ENCODE measurements at regions not wholly inside any gene's neighbourhood (a gene's known extent, or its start where the extent isn't known, plus 50 kb on each side); places are given as distances from the start of the nearest gene placed in this dataset.
"Not testable (repeated sequence)": the region's sequence is repeated elsewhere in the genome, so short reads cannot be mapped to it uniquely, and the experiment has no call there.

DNA sequence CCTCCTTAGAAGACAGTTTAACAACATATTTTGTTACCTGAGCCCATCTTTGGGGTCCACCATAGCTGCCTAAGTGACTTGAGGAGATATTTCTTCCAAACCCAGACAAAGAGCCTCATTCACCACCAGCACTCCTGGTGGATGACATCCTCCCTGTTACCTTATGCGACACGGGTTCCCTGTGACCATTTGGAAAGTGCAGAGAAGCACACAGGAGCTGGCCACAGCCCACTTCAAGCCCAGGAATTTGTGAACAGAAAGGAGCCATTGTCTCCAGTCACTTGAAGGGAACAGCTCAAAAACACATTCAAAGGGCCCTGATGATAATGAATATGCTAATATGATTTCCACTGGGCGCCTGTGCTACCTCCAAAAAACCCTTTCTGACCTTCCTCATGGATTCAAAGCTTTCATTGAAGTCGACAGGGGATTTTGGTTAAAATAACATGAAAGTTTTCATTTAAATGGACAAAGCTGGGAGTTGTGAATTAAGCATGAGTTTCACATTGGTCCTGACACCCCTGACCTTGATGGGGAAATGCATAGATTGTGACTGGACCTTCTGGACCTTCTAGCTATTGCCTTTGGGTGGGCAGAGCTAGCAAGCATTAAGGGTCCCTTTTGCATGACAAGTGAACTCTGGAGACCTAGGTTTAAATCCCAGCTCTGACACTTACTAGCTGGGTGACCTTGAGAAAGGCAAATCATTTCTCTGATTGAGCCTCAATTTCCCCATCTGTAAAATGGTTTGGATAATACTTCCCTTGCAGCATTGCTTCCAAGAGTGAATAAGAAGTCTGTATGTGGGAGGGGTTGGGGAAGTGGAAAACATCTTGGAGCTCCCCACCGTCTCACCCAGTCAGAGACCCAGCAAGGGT, 83.3 kb upstream of the SIRPA start:
- peak in 11 of 56 donors; percentile 18 to 68 (median 45) for DNase-seq

DNA sequence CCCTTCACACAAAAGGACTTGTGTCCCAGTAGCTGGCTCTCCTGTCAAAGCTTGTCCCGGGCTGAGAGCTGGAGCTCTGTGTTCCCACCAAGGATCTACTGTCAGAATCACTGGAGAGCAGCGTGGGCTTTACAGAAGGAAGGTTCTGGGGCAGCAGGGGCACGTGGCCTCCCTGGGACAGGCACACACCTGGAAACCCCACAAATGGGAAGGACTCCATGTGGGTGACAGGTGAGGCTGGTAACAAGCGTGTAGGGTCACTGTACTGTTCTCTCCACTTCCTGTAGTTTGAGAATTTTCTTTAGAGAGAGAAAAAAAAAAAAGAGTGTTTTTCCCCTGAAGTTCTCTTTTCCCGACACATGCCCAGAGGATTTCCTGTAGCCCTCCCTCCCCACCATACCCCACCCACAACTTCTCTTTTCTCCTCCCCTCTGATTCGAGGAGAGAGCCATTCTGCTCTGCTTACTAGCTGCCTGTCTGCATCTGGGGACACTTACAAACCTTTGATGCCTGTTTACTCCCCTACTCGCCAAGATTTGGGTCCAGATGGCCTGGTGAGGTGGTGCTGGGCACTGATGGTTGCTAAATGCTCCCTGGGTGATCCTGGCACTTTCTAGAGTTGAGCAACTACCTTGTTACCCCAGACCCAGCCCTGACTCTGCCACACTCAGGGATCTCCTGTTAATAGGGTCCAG, 84.1 kb upstream of the SIRPA start:
- peak in 43 of 56 donors; percentile 24 to 89 (median 61) for DNase-seq

DNA sequence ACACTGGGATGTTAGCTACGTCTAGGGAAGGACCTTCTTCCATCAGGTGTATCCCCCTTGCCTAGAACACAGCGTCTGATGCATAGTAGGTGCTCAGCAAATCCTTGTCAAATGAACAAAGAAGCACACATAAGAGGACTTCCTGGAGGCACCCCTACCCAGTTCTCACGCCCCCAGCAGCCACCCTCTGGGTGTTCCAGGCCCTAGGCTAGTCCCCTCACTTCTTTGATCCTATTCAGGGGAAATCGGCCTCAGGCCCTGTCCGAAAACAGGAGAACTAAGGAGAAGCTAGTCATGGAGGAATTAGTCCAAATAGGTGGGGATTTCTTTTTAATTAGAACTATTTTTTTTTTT, 84.7 kb upstream of the SIRPA start:
- peak in 4 of 56 donors; percentile 59 to 89 (median 72) for DNase-seq

DNA sequence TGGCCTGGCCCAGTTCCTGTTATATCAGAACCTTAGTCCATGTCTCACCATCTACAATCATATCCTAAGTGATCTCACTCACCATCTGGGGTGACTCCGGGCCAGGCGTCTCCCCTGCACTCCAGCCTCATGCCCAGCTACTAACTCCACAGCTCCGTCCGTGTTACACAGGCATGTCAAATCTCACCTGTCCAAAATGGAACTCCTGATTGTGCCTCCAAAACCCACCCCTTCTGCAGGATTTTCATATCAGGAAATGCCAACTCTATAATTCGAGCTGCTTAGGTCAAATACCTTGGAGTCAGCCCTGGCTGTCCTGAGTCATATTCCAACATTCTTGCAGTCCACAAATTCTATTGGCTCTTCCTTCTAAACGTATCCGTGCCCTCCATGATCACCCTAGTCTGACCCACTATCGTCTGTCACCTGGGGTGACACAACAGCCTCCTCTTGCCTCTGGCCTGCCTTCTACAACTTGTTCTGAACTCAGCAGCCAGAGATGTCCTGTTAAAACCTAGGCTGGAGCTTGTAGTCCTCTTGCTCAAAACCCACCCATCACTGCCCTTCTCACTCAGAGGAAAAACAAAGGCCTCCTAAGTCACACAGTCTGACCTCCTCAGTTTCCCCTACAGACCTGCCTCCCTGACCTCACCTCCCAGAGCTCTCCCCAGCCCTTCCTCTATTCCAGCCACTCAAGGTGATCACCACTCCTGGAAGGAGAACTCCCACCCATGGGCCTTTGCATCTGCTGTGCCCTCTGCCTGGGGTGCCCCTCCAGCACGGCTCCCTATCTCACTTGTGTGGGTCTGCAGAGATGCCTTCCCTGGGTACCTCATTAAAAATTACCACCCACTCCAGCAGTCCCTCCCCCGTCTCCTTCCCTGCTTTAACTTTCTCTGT, 85.3 kb upstream of the SIRPA start:
- no peak for DNase-seq

DNA sequence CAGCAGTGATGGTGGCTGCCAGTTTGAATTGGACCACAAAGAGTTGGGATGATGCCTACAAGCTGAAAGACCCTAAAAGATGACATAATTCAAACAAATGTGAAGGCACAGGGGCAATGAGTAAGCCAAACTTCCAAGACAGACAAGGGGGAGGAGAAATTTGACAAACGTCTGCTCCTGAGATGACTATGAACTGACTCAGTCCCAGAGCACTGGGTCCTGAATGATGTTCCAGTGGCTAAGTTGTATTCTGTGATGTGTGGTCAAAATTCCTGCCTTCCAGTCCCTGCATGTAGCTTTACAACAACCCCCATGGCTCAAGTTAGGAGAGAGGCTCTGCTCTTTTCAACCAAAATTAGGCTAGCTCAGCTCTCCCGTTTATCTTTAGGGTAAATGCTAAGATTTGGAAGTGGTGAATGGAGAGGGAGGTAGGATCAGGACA, 86.1 kb upstream of the SIRPA start:
- no peak for DNase-seq

DNA sequence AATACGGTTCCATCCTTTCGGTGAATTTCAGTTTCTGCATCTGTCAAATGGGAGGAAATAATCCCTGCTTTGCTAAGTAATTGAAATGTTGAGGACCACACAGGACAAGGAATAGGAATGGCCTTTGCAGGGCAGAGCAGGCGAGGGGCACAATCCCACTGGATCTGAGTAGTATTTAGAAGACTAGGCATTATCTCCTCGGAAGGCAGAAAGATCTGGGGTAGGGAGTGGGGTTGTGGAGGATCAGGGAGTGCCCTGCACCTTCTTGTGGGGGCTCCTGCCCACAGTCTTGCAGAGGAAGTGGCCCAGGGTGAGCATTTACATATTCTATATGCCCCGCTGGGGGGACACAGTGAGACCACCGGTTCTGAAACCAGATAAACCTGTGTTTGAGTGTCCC, 87.1 kb upstream of the SIRPA start:
- DNase-seq: no peak

DNA sequence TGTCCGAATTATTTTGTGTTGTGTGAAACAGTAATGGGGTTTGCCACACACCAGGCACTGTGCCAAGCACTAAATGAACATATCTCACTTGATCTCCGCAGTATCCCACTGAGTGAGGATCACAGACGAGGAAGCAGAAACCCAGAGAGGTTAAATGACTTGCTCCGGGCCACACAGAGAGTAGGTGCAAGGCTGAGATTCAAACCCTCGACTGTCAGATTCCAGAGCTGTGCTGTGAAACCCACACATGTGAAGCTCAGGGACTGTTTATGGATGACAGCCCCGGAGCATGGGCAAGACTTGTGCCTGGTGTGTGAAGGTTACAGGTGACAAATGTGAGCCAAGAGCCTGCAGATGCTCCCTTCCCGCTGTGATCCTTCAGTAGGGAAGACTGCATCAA, 87.8 kb upstream of the SIRPA start:
- DNase-seq: no peak

DNA sequence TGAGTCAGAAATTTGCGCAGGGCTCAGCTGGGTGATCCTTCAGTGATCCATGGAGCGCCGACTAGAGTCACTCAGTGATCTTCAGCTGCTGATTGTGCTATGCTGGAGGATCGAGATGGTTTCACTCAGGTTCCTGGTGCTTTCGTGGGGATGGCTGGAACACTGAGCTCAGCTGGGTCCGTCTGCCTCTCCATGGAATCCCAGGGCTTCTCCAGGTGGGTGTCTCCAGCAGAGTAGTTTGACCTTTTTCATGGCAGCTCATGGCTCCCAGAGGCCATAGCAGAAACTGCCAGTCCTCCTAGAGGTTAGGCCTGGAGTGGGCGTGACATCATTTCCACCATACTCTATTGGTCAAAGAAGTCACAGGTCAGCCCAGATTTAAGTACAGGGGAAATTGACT, 88.8 kb upstream of the SIRPA start:
- no peak for DNase-seq

DNA sequence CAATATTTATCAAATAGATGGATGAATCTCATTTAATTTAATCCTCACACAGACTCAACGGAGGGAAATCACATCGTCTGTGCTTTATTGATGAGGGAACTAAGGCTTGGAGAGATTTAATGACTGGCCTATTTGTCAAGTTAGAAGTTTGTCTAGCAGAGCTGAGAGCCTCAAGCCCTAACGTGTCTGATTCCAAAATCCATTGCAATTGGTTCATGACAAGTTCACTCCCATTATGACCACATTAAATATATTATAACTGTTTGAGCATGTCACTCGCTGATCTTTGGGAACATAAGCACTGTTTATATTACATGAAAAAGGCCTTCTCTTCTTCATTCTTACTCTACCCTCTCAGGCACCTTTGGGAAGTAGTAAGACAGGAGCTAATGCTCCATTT, 89.4 kb upstream of the SIRPA start:
- DNase-seq: no peak

DNA sequence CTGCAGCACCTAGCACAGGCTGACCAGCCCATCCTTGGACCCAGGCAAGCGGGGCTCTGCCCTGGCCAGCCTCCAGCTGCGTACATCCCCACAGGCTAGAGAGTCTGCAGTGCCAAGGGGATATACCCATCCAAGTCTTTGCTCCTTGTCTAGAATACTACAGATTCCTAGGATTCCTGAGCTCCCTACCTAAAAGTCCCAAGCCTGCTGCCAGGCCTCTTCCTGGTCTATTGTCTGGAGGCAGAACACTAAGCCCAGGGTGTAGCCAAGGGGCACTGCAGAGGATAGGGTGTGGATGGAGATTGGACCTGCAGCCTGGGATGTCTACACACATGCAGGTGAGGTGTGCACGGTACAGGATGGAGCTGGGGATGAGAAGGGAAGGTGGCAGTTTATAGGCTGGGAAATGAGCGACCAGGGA, 90.0 kb upstream of the SIRPA start:
- no peak for DNase-seq

DNA sequence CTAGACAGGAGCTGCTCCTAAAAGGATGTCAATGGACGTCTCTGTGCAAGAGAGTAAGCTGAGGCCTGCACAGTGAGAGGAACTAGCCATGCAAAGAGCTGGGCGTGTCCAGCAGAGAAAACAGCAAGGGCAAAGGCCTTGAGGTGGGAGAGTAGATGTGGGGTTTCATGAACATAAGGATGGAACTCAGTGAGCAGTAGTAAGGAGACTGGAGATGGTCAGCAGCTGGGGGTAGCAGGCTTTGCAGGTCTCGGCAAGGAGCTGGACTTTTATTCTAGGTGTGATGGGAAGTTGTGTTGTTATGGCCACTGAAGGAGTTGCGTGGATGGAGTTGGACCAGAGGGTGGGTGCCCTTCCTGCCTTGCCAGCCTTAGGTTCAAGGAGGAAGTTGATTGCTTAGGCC, 90.7 kb upstream of the SIRPA start:
- no peak for DNase-seq

DNA sequence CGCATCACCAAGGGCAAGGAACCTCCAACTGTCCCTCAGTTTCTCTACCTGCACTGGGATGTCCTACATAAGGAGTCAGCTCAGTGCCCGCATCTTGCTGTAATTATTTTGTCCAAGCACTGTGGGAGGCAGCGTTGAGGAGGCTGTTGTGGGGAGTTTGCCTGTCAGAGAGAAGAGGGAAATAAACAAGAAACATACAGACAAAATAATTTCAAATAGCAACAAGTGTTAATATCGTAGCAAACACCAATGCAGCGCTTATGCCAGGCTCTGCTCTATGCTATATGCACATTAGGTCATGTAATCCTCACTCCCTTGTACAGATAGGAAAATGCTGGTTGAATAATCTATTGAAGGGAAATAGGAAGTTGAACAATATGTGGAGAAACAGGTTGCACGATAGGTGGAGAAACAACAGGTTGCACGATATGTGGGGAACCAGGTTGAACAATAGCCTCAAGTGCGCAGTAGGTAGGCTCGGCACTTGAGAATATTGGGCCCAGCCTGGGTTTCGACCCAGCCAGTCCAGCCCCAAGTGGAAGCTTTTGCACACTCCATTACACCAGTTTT, 91.2 kb upstream of the SIRPA start:
- DNase-seq: peak in 1 of 56 donors; percentile 68

DNA sequence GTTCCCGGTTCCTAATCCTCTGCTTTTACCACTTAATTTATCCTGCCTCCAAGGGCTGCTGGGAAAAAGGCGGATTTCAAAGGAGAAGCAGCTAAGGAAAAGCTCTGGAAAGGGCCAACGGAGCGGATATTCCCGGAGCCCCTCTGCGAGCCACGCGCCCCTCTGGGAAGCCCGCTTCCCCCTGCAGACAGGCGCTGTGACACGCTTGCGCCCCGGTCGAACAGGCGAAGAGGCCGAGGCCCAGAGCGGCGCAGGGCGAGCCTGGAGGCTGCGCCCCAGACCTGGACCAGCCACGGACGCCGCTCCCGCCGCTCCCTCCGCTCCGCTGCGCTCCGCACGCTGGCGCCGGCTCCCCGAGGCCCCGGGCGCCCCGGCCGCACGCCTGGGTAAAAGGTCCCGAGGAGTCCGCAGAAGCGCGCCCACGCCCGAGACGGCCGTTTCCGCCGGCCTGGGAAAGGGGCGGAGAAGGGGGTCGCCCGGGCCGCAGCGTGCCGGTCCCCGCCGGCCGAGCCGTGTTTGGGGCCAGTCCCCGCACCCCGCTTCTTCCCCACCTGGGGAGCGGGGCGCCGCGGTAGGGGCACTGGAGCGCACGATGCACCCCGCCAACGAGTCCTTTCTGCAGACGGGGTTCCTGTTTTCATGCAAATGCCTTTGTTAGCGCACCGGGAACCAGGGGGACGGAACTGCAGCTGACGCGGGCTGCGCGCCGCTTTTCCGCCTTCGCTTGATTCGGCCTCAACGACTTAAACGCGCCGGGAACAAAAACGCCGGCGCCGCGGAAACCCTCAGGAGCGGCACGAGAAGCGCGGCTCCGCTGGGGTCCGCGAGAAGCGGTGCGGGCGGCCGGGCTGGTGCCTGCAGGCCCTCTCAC, 91.9 kb upstream of the SIRPA start:
- peak in 44 of 56 donors; percentile 20 to 79 (median 54) for DNase-seq

DNA sequence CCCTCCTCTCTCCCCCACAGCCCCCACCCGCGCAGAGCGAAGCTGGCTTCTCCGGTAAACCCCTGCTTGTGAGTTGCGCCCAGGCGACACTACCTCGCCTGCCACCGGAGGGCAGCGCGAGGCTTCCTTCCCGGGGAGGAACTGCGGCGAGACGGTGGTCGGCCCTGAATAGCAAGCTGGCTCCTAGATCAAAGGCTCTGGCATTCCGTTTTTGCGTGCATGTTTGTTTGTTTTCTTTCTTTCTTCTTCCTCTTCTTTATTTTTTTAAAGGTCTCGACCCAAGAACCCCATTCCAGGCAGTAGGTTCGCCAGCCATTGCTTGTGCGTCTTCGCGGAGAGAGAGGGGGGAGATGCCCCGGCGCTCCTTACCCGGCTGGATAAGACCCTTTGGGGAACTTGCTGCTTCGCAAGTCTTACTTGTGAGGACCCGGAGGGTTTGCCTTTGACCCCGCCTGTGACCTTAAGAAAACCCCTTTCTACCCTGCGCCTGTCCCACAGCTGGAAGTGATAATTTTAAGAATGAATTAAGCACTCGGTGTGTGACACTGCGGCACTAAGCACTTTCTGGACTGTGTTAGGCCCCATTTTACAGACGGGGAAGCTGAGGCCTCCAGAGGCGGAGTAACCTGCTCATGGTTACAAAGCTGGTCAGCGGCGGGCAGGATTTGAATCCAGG, 92.7 kb upstream of the SIRPA start:
- peak; percentile 29 to 92 (median 81) for DNase-seq

DNA sequence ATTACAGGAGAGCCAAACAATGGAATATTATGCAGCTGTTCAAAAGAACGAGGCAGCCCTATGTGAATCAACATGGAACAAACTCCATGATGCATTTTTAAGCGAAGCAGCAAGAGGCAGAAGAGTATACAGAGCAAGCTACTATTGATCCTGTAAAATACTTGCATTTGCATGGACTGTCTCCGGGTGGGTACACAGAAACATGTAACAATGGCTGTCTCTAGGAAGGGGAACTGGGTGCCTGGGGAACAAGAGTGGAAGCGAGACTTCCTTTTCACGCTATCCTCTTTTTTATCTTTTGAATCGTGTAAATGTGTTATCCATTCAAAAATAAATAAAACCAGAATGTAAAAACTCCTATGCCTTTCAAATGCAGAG, 93.3 kb upstream of the SIRPA start:
- DNase-seq: no peak

DNA sequence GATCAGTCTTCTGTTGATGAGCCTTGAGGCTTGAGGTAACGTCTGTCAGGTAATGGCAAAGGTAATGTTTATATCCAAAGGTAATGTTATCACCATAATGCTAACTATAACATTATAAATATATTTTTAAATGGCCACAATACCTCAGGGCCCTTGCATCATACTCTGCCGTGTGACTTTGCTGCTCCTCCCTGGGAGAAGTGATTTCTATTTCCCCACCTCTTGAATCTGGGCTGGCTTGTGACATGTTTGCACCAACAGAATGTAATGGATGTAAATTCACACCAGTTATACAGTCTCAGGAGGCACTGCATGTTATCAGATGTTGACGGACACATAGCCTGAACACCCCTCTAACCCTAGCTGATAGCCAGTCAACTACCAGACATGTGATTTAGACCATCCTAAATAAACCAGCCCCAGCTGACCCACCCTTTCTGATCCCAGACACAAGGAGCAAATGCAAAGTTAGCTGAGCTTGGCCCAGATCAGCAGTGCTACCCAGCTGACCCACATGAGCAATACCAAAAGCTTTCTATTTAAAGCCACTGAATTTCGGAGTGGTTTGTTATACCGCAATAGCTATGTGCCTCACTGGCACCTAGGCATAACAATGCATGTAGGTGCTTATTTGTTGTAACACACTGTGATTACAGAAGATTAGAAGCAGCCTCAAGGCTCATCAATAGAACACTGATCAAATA, 93.8 kb upstream of the SIRPA start:
- no peak for DNase-seq

DNA sequence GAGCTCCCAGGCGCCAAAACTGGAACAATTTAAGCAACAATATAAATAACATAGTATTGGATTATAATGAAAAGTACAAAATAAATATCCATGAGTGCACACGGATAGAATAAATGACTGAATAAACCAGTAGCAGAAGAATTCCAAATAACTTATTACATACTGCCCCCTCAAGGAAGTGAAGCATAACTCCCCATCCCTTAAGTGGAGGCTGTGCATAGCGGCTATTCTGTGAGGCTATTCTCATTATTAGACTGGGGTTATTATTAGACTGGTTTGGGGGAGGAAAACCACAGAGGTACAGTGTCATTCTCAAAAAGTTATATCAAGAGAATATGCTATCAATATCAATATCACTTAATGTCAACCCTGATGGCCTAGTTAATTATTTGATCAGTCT, 94.4 kb upstream of the SIRPA start:
- DNase-seq: no peak

DNA sequence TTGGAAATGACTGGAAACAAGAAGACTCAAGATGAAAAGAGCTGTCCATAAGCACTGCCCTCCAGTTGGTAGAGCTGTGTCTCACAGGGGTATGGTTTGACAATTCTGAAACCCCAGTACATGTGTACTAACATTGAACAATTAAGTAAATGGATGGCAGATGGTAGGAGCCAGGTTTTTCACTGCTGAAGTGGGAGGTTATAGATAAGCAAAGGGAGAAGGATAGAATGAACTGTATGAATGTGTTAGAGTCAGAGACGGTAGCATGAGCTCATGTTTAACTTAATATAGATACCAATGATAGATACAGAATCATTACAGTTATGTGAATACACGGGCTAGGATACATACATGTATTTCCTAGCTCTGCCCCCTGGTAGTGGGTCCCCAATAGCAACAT, 95.0 kb upstream of the SIRPA start:
- DNase-seq: no peak

DNA sequence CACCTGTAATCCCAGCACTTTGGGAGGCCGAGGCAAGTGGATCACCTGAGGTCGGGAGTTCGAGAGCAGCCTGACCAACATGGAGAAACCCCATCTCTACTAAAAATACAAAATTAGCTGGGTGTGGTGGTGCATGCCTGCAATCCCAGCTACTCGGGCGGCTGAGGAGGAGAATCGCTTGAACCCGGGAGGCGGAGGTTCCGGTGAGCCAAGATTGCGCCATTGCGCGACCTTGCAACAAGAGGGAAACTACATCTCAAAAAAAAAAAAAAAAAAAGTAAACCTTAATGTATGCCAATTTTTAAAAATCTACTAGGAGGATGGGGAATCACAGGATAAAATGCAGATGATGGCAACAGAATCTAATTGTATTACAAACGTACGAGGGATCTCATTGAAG, 95.5 kb upstream of the SIRPA start:
- not testable (repeated sequence) for DNase-seq
